GM18520 (cell line): ENCODE measurements at regions not wholly inside any gene's neighbourhood (a gene's known extent, or its start where the extent isn't known, plus 50 kb on each side); places are given as distances from the start of the nearest gene placed in this dataset.

ENCODE experiments used
- ATAC-seq: cut with Tn5 transposase; IDR thresholded peaks from one replicate; pipeline ENCODE4 v1.9.1; 2021; ENCODE audit not compliant: unreplicated experiment

DNA sequence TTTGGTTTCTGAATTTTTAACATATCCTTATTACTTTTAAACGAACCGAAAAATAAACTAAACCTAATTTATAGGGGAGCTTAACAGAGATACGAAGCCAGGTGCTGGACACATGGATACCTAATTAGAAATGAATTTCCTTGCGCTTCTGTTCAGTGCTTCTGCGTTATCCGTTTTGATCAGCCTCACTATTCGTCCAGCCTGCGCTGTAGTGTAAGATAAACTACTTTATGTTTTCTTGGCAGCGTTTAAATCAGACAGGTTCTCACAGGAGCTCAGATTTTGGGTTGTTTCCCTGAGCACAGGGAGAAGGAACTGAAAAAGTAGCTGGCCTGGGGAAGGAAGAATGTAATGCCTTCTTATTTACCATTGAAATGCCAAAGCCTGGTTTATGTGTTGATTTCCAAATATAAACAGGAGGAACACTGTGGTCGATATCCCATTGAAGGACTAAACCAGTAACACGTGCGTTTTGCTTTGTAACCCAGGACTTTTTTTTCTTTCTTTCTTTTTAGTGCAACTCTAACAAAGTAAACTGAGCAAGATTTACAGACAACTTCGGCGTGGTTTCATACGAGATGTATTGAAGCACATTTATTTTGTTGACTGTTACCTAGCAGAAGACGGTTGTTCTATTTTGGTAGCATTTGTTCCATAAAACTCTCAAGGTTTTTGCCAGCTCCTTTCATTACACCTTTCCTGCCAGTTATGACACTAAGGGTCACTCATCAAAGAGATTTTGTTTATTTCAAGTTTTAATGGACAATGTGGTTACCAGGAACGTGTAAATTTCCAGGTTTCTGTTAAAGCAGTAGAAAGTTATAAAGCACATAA lies 214.8 kb upstream of the HEY2 start:
- no peak for ATAC-seq

DNA sequence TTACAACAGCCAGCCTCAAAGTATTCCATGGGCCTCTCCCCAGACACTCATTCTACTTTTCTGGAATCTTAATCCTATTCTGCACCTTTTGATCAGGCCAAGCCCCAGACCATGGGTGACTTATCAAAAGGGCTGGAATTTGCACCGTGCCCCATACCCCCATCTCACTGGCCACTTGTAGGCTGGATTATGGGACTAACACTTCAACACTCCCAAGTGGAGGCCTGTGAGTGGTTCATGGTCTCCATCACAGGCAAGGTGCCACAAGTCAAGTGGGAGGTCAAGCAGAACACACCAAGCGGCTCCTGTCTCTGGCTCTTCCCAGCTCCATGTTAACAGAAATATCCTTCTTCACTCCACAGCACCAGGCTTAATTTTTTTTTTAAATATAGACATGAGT lies 212.3 kb upstream of the HEY2 start:
- no peak for ATAC-seq

- ATAC-seq = no peak
Measured at GRCh38 chr6:125539892-125540291, 209.5 kb upstream of the HEY2 start.

- no peak for ATAC-seq
Measured at GRCh38 chr6:125544819-125545218, 204.6 kb upstream of the HEY2 start.

GRCh38 chr6:125546841-125547251 lies 202.6 kb upstream of the HEY2 start:
- no peak for ATAC-seq

DNA sequence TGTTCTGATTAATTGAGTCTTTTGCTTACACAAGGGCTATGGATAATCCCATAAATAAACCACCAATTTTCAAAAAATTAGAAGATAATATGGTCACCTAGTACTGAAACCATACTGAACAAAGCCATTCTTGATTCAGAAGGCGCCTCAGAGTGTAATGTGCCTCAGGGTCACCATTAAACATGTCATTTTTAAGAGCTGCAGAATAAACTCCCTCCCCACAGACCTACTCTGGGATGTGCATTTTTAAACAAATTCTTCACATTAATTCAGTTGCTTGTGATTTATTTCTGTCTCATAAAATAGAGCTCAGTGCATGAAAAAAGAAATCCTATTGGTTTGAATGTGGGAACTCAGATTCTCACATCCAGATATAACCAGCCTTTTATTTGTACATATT lies 202.1 kb upstream of the HEY2 start:
- no peak for ATAC-seq

GRCh38 chr6:125549202-125549884 lies 200.1 kb upstream of the HEY2 start:
- no peak for ATAC-seq

DNA sequence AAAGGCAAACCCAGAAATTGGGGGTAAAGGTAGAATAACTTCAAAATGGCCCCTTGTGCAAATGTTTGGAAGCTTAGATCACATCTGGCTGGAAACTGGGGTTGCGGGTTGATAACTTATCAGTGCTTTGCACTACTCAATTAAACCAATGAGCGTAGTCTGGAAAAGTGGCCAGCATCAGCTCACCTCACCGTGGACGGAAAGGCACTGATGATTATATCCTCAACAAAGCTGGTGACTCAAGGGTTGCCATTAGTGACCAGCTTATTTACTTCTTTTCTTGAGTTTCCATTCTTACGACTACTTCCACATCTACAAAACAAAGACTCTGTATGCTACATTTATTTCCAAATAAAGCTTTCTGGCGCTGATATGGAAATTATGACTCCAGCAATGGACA lies 198.5 kb upstream of the HEY2 start:
- ATAC-seq = no peak

DNA sequence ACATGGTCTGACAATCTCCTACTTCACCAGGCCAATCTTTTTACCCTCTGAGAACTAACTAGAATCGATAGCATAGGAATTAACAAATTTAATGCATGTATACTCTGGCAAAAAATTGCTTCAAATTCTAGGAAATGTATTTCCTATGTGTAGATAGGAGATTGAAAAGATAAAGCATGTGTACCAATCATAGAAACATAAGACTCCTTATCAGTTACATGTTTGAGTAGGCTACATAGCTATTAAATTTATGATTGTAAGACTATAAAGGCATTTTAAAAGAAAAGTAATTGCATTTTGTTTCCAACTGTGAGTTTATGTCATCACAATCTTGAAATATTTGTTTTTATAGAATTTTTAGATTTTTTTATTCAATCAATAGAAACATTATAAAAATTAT lies 196.6 kb upstream of the HEY2 start:
- ATAC-seq = no peak

GRCh38 chr6:125554456-125554855 lies 195.0 kb upstream of the HEY2 start:
- ATAC-seq = no peak

DNA sequence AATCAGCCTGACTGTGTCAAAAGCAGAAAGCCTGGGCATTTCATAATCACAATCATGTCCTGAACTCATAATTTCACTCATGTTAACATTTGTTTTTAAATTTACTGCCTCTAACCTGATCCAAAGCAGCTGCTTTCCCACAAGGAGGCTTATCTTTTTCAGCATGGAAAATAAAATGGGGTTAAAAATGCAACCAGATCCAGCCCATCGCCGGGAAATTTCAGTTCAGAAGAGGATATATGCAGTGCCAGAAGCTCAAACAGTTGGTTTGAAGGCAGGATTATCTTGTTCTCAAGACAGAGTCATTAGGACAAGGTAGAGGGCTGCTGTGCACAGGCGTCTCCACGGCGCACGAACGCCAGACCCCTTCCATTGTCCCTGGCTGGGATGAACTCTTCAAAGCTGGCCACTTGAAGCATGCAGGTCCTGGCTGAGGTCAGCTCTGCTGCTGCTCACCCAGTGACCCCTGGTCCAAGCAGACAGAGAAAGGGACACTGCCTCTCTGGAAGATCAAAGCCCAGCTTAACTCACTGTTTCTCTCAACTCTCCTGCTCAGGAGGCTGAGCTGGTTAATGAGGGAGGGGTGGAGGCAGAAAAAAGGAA lies 191.1 kb upstream of the HEY2 start:
- ATAC-seq = no peak

GRCh38 chr6:125558907-125559306 lies 190.5 kb upstream of the HEY2 start:
- ATAC-seq = no peak

- ATAC-seq = no peak
Measured at GRCh38 chr6:125562156-125562555, 187.3 kb upstream of the HEY2 start.

- no peak for ATAC-seq
Measured at GRCh38 chr6:125564941-125565340, 184.5 kb upstream of the HEY2 start.

GRCh38 chr6:125567407-125567806 lies 182.0 kb upstream of the HEY2 start:
- no peak for ATAC-seq

DNA sequence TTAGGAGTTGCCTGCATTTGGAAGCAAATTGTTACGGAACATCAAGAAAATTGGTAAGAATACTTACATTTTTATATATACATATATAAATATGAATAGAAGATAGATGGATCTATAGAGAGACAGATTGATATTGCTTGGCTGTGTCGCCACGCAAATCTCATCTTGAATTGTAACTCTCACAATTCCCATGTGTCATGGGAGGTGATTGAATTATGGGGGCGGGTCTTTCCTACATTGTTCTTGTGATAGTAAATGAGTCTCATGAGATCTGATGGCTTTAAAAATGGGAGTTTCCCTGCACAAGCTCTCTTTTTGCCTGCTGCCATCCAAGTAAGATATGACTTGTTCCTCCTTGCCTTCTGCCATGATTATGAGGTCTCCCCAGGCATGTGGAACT lies 180.8 kb upstream of the HEY2 start:
- no peak for ATAC-seq

- ATAC-seq = no peak
Measured at GRCh38 chr6:125570526-125570925, 178.9 kb upstream of the HEY2 start.

GRCh38 chr6:125571207-125571755 lies 178.2 kb upstream of the HEY2 start:
- ATAC-seq = no peak

DNA sequence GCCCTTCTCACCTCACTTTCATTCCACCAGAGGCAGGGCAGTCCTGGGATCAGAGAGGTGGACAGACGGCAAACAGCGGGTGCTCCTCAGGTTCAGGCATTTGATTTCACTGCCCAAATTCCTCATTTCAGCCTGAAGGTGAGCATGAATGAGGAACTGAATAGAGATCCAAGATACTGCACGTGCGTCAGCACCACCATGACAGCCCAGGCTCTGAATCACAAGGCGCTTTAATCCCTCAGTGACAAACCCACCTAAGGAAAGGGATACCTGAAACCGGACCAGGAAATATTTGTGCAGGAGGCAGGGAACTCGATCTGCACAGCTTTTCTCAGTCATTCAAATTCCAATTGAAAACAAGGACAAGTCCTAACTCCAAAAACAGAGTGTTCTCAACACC lies 174.8 kb upstream of the HEY2 start:
- ATAC-seq = no peak

DNA sequence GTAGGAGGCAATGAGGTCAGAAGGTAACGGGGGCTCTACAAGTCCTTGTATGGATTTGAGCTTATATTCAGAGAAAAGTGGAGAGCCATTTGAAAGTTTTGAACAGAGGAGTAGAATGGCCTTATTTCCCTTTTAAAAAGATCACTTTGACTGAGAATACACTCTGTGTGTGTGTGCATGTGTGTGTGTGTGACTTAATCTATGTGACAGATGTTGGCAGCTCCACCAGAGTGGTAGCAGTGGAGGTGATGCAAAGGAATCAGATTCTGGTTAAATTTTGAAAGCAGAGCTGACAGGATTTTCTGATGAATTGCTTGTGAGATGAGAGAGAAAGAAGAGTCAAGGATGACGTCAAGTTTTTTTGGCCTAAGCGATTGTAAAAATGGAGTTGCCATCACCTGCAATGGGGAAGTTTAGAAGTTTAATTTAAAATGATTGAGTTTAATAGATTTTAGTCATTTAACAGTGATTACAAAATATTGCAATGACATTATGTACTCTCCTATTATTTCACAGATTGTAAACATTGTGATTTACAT lies 172.2 kb upstream of the HEY2 start:
- no peak for ATAC-seq

- no peak for ATAC-seq
Measured at GRCh38 chr6:125584468-125584939, 164.9 kb upstream of the HEY2 start.
